Gastrocnemius medialis (tissue), 4 donors: ENCODE measurements at regions not wholly inside any gene's neighbourhood (a gene's known extent, or its start where the extent isn't known, plus 50 kb on each side); places are given as distances from the start of the nearest gene placed in this dataset.

Experiments
- POLR2A ChIP-seq, 2 donors: fragments of 450-650 bp; IDR thresholded peaks; one replicate each; pipeline ENCODE4 v1.6.1; 2017; ENCODE audit warnings: antibody characterized with exemption in 2 of 2, mild to moderate bottlenecking in 2 of 2, moderate library complexity in 2 of 2
- TF ChIP-seq, protein P1 (sequence below), 5 experiments: fragments of 450-650 bp in 3 of 5; fragments of 200-600 bp in 2 of 5; sonication (generic) in 2 of 5; IDR thresholded peaks in 4 of 5; conservative IDR thresholded peaks in 1 of 5; 1 replicate in 4 of 5; 2 replicates in 1 of 5; pipeline ENCODE4 v1.5.1; 2016 to 2019; ENCODE audit warnings: antibody characterized with exemption in 5 of 5, mild to moderate bottlenecking in 3 of 5, moderate library complexity in 3 of 5

DNA sequence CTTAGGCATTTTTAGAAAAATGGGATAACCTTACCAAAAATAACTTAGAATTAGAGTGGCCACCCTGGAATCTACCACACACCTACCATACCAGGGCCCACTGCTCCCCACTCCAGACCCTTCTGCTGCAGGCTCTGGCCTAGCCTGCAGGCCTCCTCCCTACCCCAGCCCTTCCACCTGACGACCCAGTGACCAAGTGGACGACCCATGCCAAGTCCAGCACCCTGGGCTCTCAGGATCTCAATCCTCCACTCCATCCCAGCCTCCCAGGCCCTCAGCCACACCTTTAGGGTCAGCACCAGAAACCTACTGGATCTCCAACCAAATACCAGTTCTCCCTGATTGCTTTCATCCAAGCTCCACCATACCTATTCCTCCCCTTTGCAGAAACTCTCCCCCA, 145.8 kb downstream of the TPRA1 start:
- TF ChIP-seq, protein P1, sequence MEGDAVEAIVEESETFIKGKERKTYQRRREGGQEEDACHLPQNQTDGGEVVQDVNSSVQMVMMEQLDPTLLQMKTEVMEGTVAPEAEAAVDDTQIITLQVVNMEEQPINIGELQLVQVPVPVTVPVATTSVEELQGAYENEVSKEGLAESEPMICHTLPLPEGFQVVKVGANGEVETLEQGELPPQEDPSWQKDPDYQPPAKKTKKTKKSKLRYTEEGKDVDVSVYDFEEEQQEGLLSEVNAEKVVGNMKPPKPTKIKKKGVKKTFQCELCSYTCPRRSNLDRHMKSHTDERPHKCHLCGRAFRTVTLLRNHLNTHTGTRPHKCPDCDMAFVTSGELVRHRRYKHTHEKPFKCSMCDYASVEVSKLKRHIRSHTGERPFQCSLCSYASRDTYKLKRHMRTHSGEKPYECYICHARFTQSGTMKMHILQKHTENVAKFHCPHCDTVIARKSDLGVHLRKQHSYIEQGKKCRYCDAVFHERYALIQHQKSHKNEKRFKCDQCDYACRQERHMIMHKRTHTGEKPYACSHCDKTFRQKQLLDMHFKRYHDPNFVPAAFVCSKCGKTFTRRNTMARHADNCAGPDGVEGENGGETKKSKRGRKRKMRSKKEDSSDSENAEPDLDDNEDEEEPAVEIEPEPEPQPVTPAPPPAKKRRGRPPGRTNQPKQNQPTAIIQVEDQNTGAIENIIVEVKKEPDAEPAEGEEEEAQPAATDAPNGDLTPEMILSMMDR (IDR thresholded peaks at IDR 0.05 in 4 of 5, conservative IDR thresholded peaks at IDR 0.05 in 1 of 5): no peak
- no peak for TF ChIP-seq POLR2A (IDR thresholded peaks at IDR 0.05)
